GM21619 (cell line): ENCODE measurements at regions not wholly inside any gene's neighbourhood (a gene's known extent, or its start where the extent isn't known, plus 50 kb on each side); places are given as distances from the start of the nearest gene placed in this dataset.
"Not testable (repeated sequence)": the region's sequence is repeated elsewhere in the genome, so short reads cannot be mapped to it uniquely, and the experiment has no call there.

Experiments used
- ATAC-seq: cut with Tn5 transposase; IDR thresholded peaks from one replicate; pipeline ENCODE4 v1.9.1; 2021; ENCODE audit not compliant: unreplicated experiment

GRCh38 chr18:29753379-29753778 lies 1289.2 kb downstream of the DSC3 start:
- no peak for ATAC-seq

DNA sequence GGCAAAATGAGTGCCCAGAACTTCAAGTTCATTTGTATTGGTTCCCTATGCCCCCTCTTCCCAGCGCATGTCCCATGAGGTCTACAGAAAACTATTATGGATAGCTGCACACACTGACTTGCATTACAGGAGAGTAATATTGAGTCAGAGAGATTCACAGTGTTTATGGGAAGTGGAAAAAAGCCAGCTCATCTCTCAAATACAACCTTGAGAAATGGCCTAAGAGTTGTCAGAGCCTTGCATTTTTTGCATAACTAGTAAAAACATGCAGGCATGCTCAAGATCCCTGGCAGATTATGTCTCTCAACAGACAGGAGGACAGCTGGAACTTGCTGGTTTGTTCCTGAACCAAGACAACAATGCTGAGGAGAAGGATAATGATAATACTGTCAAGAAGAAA lies 1292.8 kb downstream of the DSC3 start:
- ATAC-seq = no peak

DNA sequence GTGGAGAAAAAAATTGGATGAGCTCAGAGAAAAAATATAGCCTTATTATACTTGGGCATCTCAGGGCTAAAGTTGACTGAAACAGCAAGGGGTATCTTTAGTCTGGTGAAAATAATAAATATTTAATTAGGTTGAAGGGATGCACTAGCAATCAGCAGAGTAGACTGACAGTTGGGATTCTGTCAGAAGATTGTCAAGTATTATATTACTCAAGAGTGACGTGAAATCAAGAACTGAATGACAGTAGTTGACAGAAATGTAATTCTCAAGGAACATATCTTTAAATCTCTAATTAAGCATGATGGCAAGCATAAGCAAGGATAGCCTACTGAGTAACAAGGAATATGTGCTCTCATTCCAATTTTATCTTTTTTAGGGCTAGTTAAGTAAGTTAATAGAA lies 1301.1 kb downstream of the DSC3 start:
- ATAC-seq = no peak

DNA sequence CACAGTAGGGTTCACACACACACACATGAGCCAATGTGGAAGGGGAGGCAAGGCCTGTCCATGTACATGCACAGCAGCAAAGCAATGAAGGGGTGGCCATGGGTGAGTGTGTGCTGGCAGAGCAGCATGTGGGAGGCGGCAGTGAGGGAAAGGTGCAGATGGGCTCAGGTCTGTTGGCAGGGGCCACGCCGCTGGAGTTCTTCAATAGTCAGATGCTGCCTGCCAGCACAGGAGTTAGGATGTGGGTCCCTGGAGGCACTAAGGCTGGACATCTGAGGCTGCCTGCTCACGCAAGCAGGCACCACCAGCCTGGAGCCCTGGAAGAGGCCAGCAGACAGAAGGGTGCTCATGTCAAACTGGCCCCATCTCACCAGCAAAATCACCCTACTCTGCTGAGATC lies 1304.9 kb downstream of the DSC3 start:
- no peak for ATAC-seq

GRCh38 chr18:29737190-29737589 lies 1305.4 kb downstream of the DSC3 start:
- ATAC-seq = no peak

- no peak for ATAC-seq
These were observed 1312.5 kb downstream of the DSC3 start for GRCh38 chr18:29730073-29730472.

DNA sequence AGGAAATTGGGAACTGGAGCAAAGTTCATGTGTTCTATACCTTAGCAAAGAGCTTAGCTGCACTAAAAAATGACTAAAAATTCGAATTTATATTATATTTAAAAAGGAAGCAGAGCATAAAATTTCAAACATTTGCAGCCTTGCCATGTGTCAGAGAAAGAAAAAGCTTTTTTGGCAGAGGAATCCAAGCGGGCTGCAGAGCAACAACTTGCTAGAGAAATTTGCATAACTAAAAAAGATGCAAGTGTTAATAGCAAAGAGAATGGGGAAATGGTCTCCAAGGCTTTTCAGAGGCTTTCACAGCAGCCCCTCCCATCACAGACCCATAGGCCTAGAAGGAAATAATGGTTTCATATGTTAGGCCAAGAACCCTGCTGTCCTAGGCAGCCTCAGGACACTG lies 1315.9 kb downstream of the DSC3 start:
- no peak for ATAC-seq

DNA sequence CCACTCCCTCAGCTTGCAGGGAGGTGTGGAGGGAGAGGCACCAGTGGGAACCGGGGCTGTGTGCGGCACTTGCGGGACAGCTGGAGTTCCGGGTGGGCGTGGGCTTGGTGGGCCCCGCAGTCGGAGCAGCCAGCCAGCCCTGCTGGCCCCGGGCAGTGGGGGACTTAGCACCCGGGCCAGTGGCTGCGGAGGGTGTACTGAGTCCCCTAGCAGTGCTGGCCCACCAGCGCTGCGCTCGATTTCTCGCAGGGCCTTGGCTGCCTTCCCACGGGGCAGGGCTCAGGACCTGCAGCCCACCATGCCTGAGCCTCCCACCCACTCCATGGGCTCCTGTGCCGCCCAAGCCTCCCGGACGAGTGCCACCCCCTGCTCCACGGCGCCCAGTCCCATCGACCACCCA lies 1319.1 kb downstream of the DSC3 start:
- ATAC-seq = not testable (repeated sequence)

- ATAC-seq = not testable (repeated sequence)
These were observed 1326.6 kb downstream of the DSC3 start for GRCh38 chr18:29715960-29716359.

- no peak for ATAC-seq
These were observed 1329.8 kb downstream of the DSC3 start for GRCh38 chr18:29712785-29713184.

GRCh38 chr18:29711932-29712331 lies 1330.6 kb downstream of the DSC3 start:
- ATAC-seq = no peak

GRCh38 chr18:29693334-29693733 lies 1349.2 kb downstream of the DSC3 start:
- ATAC-seq = no peak

GRCh38 chr18:29681578-29681977 lies 1361.0 kb downstream of the DSC3 start:
- ATAC-seq = no peak

GRCh38 chr18:29664278-29665036 lies 1378.1 kb downstream of the DSC3 start:
- ATAC-seq = no peak

DNA sequence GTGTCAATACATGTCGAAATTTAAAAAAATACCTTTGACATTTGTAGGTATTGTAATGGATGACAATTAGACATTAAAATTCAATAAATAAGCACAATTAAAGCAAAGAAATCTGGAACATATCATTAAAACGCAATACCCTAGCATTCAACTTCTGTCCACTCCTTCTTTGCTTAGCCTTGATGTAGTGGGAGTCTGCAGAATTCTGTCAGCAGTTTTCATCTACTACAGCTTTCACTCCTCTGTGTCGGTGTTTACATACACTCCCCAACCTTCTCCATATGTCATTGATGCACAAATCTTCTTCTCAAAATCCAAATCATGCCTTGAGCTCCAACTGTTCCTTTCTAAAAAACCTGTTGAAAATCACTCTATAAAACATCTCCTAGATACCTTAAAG lies 1380.6 kb downstream of the DSC3 start:
- no peak for ATAC-seq

DNA sequence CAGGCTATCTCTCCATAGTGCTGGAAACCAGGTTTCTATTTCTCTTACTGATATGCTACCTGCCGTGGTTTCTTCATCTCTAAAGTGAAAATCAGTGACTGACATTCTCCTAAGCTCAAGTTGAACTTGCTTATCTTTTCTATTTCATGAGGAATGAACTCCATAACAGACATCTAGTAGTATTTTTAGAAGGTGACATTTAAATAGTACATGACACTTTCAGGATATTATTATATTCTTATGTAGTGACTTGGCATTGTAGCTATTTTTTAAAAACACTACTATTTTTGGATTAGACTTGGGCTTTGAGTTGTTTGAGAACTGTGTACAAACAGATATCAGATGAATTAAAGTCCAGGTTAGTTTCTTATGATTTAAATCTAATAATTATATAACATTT lies 1381.8 kb downstream of the DSC3 start:
- ATAC-seq = no peak

GRCh38 chr18:29653671-29654215 lies 1388.8 kb downstream of the DSC3 start:
- no peak for ATAC-seq

GRCh38 chr18:29652797-29653196 lies 1389.7 kb downstream of the DSC3 start:
- no peak for ATAC-seq

DNA sequence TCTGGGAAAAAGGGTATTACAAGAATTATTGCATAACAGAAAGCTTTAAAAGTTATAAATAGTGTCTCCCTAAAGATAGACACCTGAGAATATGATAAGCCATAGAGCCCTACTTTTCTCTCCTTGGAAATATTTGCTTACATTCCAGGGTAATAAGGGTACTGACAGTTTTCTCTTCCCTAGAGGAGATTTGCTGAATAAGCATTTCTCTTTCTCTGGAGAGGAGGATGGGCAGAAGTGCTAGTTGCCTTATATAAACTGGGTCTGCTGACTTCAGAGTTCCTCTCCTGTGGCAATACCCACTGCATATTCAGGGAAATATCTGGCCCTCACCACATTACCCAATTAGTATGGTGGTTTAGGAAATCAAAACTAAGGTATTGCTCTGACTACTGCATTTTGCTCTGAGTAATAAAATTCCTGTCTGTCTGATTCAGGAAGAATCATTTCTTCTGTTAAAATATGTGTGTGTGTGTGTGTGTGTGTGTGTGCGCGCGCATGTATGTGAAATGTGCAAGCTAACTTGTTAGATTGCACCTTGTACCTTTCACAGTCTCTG lies 1391.3 kb downstream of the DSC3 start:
- no peak for ATAC-seq

DNA sequence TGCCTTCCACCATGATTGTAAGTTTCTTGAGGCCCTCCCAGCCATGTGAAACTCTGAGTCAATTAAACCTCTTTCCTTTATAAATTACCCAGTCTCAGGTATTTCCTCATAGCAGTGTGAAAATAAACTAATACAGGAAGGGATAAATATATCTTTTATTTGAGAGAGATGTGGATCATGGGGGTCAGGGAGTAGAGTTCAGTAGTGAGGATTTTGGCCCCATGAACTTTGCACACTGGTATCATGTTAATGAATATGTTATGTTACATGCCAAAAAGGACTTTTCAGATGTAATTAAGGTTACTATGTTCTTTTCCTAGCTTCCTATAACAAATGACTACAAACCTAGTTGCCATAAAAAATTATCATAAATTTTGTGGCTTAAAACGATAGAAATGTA lies 1393.7 kb downstream of the DSC3 start:
- no peak for ATAC-seq

DNA sequence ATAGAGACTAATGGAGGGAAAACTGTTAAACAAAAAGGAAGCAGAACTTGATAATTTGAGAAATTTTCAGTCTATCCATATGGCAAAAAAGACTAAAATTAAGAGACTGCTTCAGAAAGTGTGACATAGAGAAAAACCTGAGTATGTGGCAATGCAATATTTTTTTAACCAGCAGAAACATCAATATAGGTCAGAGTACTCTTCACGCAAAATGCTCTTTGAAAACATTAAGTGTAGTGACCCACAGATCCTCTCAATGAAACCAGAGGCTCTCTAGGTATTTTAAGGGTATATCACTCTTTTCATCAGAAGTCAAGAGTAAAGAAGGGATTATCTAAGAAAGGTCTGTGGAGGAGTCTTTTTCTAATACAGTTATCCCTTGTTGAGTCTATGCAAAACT lies 1394.8 kb downstream of the DSC3 start:
- no peak for ATAC-seq

DNA sequence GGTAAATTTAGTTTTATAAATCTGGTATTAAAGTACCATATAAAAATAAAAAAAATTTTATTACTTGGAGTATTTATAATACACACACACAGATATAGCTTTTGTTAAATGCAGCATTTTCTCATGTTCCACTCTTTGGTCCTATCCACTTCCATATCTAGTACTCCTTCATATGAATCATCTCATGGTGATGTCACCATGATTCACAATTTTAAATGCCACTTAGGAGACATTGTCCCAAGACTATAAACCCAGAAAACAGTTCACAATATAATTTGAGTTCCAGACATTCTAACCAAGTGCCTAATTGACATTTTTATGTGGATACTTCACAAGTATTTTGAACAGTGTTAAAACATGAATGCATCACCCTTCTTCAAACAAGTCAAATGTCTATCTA lies 1398.3 kb downstream of the DSC3 start:
- no peak for ATAC-seq
